AG09309 (cell line): ENCODE measurements at regions not wholly inside any gene's neighbourhood (a gene's known extent, or its start where the extent isn't known, plus 50 kb on each side); places are given as distances from the start of the nearest gene placed in this dataset.

Experiments
- DNase-seq: peaks from one replicate; pipeline ENCODE4 v3.0.0-alpha.2; 2010; ENCODE audit warnings: low read depth
- H3K4me3 ChIP-seq: 2 replicates; pipeline ENCODE4 v1.5.1; 2011; ENCODE audit warnings: mild to moderate bottlenecking, low read depth, low read length, moderate library complexity; ENCODE audit not compliant: control insufficient read depth
- TF ChIP-seq, protein P1 (sequence below): IDR thresholded peaks from 2 replicates; pipeline ENCODE4 v1.5.1; 2011; ENCODE audit warnings: mild to moderate bottlenecking, low read depth, low read length, inconsistent platforms; ENCODE audit not compliant: insufficient read depth, control insufficient read depth; ENCODE audit errors: missing control alignments

DNA sequence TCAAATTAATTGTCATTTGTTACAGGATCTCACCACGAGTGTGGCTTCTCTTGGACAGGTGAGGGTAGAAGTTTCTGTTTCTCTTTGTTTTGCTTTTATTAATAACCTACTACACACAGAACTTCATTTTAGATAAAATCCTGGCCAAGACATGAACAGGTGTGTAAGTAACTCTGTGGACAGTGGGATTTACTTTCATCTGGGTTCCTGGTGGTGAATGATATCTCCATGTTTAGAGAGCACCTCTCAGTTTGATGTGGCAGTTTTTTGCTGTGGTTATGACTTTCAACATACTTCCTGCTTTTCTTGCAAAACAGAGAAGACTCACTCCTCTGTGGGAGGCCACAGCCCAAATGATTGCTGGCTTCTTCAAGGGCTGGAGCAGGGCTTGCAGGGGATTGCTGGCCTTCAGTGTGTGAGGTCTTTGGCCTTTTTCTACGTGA is 71.1 kb upstream of the XCR1 start:
- no peak overlapping the region for H3K4me3 ChIP-seq
- TF ChIP-seq, protein P1, sequence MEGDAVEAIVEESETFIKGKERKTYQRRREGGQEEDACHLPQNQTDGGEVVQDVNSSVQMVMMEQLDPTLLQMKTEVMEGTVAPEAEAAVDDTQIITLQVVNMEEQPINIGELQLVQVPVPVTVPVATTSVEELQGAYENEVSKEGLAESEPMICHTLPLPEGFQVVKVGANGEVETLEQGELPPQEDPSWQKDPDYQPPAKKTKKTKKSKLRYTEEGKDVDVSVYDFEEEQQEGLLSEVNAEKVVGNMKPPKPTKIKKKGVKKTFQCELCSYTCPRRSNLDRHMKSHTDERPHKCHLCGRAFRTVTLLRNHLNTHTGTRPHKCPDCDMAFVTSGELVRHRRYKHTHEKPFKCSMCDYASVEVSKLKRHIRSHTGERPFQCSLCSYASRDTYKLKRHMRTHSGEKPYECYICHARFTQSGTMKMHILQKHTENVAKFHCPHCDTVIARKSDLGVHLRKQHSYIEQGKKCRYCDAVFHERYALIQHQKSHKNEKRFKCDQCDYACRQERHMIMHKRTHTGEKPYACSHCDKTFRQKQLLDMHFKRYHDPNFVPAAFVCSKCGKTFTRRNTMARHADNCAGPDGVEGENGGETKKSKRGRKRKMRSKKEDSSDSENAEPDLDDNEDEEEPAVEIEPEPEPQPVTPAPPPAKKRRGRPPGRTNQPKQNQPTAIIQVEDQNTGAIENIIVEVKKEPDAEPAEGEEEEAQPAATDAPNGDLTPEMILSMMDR = no peak
- peak; percentile 54 for DNase-seq

DNA sequence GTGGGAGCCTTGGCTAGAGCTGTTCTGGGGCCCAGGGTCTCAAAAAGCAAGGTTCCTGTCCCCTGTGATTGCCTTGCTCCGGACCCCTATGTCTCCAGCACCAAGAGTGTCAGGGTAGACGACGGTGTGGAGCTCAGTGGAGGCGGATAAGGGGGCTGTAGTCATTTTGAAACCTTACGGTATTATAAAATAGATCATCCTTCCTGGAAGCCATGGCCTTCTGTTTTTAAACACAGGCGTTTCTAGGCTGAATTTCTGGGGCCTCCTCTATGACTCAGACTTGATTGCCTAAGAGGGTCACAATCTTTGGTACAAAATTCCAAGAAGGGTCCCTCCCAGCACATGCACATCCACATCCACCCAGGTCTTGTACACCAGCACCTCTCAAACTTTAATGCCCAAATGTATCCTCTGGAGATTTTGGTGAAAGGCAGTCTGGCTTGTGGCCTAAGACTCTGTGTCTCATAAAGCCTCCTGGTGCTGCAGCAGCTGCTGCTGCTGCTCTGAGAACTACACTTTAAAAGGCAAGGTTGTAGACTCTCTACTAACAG is 70.5 kb upstream of the XCR1 start:
- DNase-seq = no peak
- TF ChIP-seq, protein P1 = no peak
- no peak overlapping the region for H3K4me3 ChIP-seq

- no peak for DNase-seq
- TF ChIP-seq, protein P1 = no peak
These were observed 69.5 kb upstream of the XCR1 start for GRCh38 chr3:46096781-46097180.

GRCh38 chr3:46096336-46096735 is 69.1 kb upstream of the XCR1 start:
- TF ChIP-seq, protein P1 = no peak
- no peak overlapping the region for H3K4me3 ChIP-seq
- DNase-seq = no peak

More at GRCh38 chr3:46096781-46097180, 69.5 kb upstream of the XCR1 start:
- no peak overlapping the region for H3K4me3 ChIP-seq

DNA sequence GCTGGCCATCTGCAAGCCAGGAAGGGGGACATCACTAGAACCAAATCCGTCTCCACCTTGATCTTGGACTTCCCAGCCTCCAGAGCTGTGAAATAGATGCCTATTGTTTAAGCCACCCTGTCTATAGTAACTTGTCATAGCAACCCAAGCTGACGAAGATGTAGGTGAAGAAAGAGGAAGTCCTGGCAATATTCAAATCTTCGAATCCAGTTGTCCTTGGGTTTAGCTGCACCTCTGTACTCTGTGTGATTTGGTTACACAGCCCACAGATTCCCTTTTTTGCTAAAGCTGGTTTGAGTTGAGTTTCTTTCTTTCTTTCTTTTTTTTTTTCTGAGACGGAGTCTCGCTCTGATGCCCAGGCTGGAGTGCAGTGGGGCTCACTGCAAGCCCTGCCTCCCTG is 68.0 kb upstream of the XCR1 start:
- DNase-seq = no peak
- H3K4me3 ChIP-seq = no peak overlapping the region
- TF ChIP-seq, protein P1 = no peak

DNA sequence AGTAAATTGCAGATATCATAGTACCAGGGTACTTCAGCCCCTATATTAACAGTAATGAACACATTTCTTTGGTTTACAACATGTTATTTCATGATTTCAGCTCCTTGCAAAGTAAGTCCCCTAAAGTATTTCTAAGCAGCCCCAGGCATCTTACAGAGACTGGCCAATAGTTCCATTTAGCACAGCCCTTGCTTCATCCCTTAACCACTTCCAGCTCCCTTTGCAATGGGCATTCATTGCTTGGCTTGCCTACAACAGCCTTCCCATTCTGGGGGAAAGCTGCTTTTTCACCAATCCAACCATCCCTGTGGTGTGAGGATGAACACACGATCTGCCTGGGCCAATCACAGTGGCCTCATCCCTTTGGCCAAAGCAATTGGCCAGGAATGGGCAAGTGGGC is 67.2 kb upstream of the XCR1 start:
- no peak overlapping the region for H3K4me3 ChIP-seq
- no peak for DNase-seq
- TF ChIP-seq, protein P1 = no peak

- TF ChIP-seq, protein P1 = no peak
- no peak for DNase-seq
- no peak overlapping the region for H3K4me3 ChIP-seq
These were observed 66.7 kb upstream of the XCR1 start for GRCh38 chr3:46093966-46094365.
